PC-9 (cell line): ENCODE measurements at regions not wholly inside any gene's neighbourhood (a gene's known extent, or its start where the extent isn't known, plus 50 kb on each side); places are given as distances from the start of the nearest gene placed in this dataset.

Experiments used
- CTCF ChIP-seq: fragments of 200-600 bp; sonication (generic); conservative IDR thresholded peaks from 2 replicates; pipeline ENCODE4 v1.6.1; 2017; ENCODE audit warnings: mixed run types, antibody characterized with exemption, mild to moderate bottlenecking, moderate library complexity
- EZH2 ChIP-seq: fragments of 200-600 bp; sonication (generic); IDR thresholded peaks from 2 replicates; pipeline ENCODE4 v1.8.0; 2017; ENCODE audit warnings: antibody characterized with exemption, low read depth

- TF ChIP-seq CTCF (no peak), EZH2 (no peak)
These were observed 595.2 kb downstream of the ZIC1 start for GRCh38 chr3:148004331-148004730.
